NOMO-1 treated with DMSO at 0.1 percent for 48 hours (cell line): ENCODE measurements at regions not wholly inside any gene's neighbourhood (a gene's known extent, or its start where the extent isn't known, plus 50 kb on each side); places are given as distances from the start of the nearest gene placed in this dataset.
"Not testable (repeated sequence)": the region's sequence is repeated elsewhere in the genome, so short reads cannot be mapped to it uniquely, and the experiment has no call there.

Source experiments
- DNase-seq: peaks from one replicate; lab custom pipeline; 2025; ENCODE audit not compliant: unreplicated experiment; lab: John Stamatoyannopoulos, UW

GRCh38 chr7:67878808-67879207 is 882.2 kb downstream of the TYW1 start:
- DNase-seq: no peak

DNA sequence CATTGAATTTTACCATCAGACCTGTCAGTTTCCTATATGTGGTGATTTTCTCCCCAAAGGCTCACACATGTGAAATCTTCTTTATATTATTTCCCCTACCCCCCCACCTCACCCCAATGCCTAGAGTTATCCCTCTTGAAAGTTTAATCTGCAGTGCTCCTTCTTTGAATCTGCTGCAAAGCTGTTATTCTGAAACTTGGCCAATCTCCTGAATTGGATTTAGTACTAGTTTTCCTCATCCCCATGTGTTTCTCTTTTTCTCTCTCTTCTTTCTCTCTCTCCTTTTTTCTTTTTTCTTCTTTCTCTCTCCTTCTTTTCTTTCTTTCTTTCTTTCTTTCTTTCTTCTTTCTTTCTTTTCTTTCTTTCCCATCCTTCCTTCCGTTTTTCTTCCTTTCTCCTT is 886.2 kb downstream of the TYW1 start:
- no peak for DNase-seq

DNA sequence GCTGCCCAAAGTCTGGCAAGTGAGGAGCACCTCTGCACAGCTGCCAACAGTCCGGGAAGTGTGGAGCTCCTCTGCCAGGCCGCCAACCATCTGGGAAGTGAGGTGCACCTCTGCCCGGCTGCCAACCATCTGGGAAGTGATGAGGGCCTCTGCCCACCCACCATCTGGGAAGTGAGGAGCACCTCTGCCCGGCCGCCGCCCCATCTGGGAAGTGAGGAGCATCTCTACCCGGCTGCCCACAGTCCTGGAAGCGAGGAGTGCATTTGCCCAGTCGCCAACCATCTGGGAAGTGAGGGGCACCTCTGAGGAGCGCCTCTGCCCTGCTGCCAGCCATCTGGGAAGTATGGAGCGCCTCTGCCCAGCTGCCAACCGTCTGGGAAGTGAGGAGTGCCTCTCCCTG is 893.7 kb downstream of the TYW1 start:
- DNase-seq: no peak

- DNase-seq: no peak
Observed at GRCh38 chr7:67894746-67895145, 898.1 kb downstream of the TYW1 start.

DNA sequence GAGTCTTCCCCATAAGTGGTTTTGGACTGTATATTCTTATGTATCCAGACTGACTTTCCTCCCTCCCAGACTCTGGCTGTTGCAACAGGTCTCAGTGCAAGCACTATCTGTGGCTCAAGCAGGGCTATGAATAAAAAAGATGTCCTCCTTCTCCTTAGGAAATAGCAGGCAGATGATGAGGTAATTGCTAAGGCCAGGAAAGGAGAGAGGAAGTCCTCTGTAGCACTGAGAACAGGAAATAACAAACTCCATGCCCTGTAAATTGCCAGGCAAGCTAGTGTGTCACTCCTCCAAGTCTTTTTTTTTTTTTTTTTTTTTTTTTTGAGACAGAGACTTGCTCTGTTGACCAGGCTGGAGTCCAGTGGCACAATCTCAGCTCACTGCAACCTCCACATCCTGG is 900.1 kb downstream of the TYW1 start:
- no peak for DNase-seq

DNA sequence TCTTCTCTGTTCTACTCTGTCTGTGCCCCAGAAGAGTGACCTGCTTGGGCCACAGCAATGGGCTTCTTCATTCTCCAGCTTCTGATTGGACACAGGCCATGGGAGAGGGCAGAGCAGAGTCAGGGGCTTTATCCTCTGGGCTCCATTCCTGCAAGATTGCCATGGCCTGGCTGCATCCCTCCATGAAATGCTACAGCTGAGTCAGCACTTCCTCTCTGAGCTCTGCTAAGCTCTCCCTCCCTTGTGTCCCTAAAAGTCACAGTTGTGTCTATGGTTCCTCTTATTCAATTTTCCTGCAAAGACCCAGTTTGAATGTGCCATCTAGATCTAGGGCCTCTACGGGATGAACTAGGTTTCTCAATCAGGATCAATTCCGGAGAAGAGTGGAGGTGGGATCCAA is 903.8 kb downstream of the TYW1 start:
- DNase-seq: no peak

GRCh38 chr7:67901808-67902480 is 905.3 kb downstream of the TYW1 start:
- DNase-seq: no peak

DNA sequence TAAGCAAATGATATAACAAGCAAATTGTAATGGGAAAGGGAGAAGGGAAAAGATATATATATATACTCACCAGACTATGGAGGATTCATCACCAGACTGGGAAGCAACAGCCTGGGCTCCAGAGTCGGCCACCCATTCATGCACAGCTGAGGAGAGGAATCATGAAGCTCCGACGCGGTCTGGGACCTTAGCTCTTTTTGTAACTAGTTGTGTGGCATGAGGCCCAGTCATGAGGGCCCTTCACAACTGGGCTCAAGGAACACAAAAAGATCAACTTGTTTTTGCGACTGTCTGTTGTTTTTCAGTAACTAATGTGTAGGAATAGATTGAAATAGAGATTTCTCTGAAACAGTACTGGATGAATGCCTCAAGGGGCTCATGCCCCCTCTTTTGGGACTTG is 911.2 kb downstream of the TYW1 start:
- no peak for DNase-seq

- no peak for DNase-seq
Observed at GRCh38 chr7:67912437-67912836, 915.8 kb downstream of the TYW1 start.

- DNase-seq: no peak
Observed at GRCh38 chr7:67913604-67914003, 917.0 kb downstream of the TYW1 start.

- not testable (repeated sequence) for DNase-seq
Observed at GRCh38 chr7:67916111-67916510, 919.5 kb downstream of the TYW1 start.

- DNase-seq: no peak
Observed at GRCh38 chr7:67916571-67917436, 920.2 kb downstream of the TYW1 start.

- no peak for DNase-seq
Observed at GRCh38 chr7:67917437-67917755, 920.8 kb downstream of the TYW1 start.

- peak; percentile 88 for DNase-seq
Observed at GRCh38 chr7:67918158-67918557, 921.5 kb downstream of the TYW1 start.

- no peak for DNase-seq
Observed at GRCh38 chr7:67923286-67923685, 926.7 kb downstream of the TYW1 start.

GRCh38 chr7:67928141-67928540 is 931.5 kb downstream of the TYW1 start:
- DNase-seq: no peak

- not testable (repeated sequence) for DNase-seq
Observed at GRCh38 chr7:67936447-67936846, 939.8 kb downstream of the TYW1 start.

- DNase-seq: no peak
Observed at GRCh38 chr7:67940400-67940799, 943.8 kb downstream of the TYW1 start.

GRCh38 chr7:67947191-67947590 is 950.6 kb downstream of the TYW1 start:
- DNase-seq: no peak

DNA sequence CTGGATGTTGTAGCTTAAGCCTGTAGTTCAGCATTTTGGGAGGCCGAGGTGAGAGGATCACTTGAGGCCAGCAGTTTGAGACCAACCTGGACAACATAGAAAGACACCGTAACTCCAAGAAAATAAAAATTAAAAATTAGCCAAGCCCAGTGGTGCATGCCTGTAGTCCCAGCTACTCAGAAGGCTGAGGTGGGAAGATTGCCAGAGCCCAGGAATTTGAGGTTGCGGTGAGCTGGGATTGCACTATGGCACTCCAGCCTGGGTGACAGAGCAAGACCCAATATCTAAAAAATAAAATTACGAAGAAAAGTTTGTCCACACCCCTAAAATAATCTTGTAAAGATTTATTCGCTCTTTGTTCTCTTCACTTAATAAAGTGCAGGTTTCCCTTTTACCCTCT is 951.0 kb downstream of the TYW1 start:
- no peak for DNase-seq

- peak; percentile 32 for DNase-seq
Observed at GRCh38 chr7:67950321-67951083, 953.9 kb downstream of the TYW1 start.

DNA sequence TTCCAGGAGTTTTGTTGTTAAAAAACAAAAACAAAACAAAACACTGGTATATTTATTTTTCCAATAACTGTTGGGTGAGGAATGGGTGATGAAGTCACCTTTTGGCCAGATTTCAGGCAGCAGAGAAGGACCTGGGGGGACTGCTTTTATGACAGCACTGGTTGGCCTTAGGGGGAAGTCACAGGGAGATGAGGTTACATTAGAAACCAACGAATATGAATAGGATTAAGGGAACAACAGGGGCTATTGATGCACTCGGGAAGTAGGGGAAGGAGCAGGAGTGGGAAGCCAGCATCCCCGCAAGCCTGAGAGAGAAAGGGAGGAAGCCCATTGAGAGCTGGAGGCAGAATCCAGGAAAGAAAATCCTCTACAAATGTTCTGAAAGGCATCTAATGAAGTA is 958.4 kb downstream of the TYW1 start:
- DNase-seq: no peak
